Hepatocyte (in vitro differentiated cells): ENCODE measurements at regions not wholly inside any gene's neighbourhood (a gene's known extent, or its start where the extent isn't known, plus 50 kb on each side); places are given as distances from the start of the nearest gene placed in this dataset.

ENCODE experiments used
- DNase-seq: peaks from one replicate; pipeline ENCODE4 v3.0.0-alpha.2; 2016; ENCODE audit warnings: low spot score
- H2AFZ ChIP-seq: fragments of 200-600 bp; sonication (generic); 2 replicates; pipeline ENCODE4 v1.6.0; 2016; ENCODE audit warnings: antibody characterized with exemption, mild to moderate bottlenecking
- H3K27ac ChIP-seq: fragments of 200-600 bp; sonication (generic); 2 replicates; pipeline ENCODE4 v1.5.1; 2016; ENCODE audit warnings: mild to moderate bottlenecking
- H3K27me3 ChIP-seq: fragments of 200-600 bp; sonication (generic); 2 replicates; pipeline ENCODE4 v1.6.1; 2016
- H3K36me3 ChIP-seq: fragments of 200-600 bp; sonication (generic); replicated peaks from 2 replicates; pipeline ENCODE4 v1.5.1; 2016; ENCODE audit warnings: low read depth; ENCODE audit not compliant: insufficient read depth
- H3K4me1 ChIP-seq: fragments of 200-600 bp; sonication (generic); 2 replicates; pipeline ENCODE4 v1.5.1; 2016; ENCODE audit warnings: mild to moderate bottlenecking, moderate library complexity; ENCODE audit not compliant: insufficient read depth
- H3K4me2 ChIP-seq: fragments of 200-600 bp; sonication (generic); 2 replicates; pipeline ENCODE4 v1.6.0; 2016
- H3K4me3 ChIP-seq: fragments of 200-600 bp; sonication (generic); 2 replicates; pipeline ENCODE4 v1.5.1; 2016; ENCODE audit warnings: mild to moderate bottlenecking
- H3K79me2 ChIP-seq: fragments of 200-600 bp; sonication (generic); 2 replicates; pipeline ENCODE4 v1.6.0; 2017; ENCODE audit warnings: mild to moderate bottlenecking
- H3K9me2 ChIP-seq: fragments of 200-600 bp; sonication (generic); replicated peaks from 2 replicates; pipeline ENCODE4 v1.6.0; 2017; ENCODE audit warnings: mild to moderate bottlenecking; ENCODE audit not compliant: insufficient read depth
- H3K9me3 ChIP-seq: fragments of 200-600 bp; sonication (generic); 2 replicates; pipeline ENCODE4 v1.5.1; 2016; ENCODE audit warnings: low read depth, mild to moderate bottlenecking
- H4K20me1 ChIP-seq: fragments of 200-600 bp; sonication (generic); 2 replicates; pipeline ENCODE4 v1.6.0; 2016; ENCODE audit warnings: mild to moderate bottlenecking; ENCODE audit not compliant: insufficient read depth, poor library complexity, severe bottlenecking
- EZH2 ChIP-seq: fragments of 200-600 bp; sonication (generic); IDR thresholded peaks from 2 replicates; pipeline ENCODE4 v1.6.1; 2016; ENCODE audit warnings: antibody characterized with exemption, mild to moderate bottlenecking, borderline replicate concordance
- EZH2phosphoT487 ChIP-seq: fragments of 200-600 bp; sonication (generic); IDR thresholded peaks from one replicate; pipeline ENCODE4 v1.6.1; 2018; ENCODE audit warnings: antibody characterized with exemption, mild to moderate bottlenecking, low read depth, moderate library complexity; ENCODE audit not compliant: unreplicated experiment, severe bottlenecking
- WGBS: methylation state at CpG from one replicate; pipeline ENCODE4 v1.1.6; 2016; ENCODE audit warnings: low lambda C conversion rate; ENCODE audit errors: missing lambda C conversion rate; 5-methylcytosine and 5-hydroxymethylcytosine counted together
- TF ChIP-seq, protein P1 (sequence below): fragments of 200-600 bp; sonication (generic); IDR thresholded peaks from 2 replicates; pipeline ENCODE4 v1.5.1; 2016; ENCODE audit warnings: antibody characterized with exemption, mild to moderate bottlenecking; ENCODE audit not compliant: poor library complexity

DNA sequence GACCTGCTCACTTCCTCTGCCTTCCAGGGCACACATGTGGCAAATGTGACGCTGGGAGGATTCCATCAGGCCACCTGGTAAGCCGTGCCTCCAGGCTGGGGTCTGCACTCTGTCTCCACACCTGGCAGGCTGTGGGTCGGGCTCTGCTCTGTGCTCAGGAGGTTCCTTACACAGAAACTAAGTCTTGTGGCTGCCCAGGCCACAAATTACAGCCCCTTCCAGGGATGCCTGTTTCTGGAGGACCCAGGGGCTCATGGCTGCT, 58.2 kb downstream of the RMI2 start:
- no peaks in the 10 kb centered on the region for H3K9me3 ChIP-seq
- WGBS = 67% methylated on average over 3 of the region's 3 CpGs
- no peak overlapping the region for H2AFZ ChIP-seq
- H3K4me1 ChIP-seq = peaks cover 4% of the 10 kb centered on the region
- H3K4me2 ChIP-seq = no peak overlapping the region
- H3K27ac ChIP-seq = no peak overlapping the region
- no peak for DNase-seq
- no peaks in the 10 kb centered on the region for H3K9me2 ChIP-seq
- no peaks in the 10 kb centered on the region for H4K20me1 ChIP-seq
- TF ChIP-seq, protein P1, sequence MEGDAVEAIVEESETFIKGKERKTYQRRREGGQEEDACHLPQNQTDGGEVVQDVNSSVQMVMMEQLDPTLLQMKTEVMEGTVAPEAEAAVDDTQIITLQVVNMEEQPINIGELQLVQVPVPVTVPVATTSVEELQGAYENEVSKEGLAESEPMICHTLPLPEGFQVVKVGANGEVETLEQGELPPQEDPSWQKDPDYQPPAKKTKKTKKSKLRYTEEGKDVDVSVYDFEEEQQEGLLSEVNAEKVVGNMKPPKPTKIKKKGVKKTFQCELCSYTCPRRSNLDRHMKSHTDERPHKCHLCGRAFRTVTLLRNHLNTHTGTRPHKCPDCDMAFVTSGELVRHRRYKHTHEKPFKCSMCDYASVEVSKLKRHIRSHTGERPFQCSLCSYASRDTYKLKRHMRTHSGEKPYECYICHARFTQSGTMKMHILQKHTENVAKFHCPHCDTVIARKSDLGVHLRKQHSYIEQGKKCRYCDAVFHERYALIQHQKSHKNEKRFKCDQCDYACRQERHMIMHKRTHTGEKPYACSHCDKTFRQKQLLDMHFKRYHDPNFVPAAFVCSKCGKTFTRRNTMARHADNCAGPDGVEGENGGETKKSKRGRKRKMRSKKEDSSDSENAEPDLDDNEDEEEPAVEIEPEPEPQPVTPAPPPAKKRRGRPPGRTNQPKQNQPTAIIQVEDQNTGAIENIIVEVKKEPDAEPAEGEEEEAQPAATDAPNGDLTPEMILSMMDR = no peak
- TF ChIP-seq EZH2 (no peak), EZH2phosphoT487 (no peak)
- no peaks in the 10 kb centered on the region for H3K36me3 ChIP-seq
- no peaks in the 10 kb centered on the region for H3K27me3 ChIP-seq
- no peak overlapping the region for H3K4me3 ChIP-seq
- no peaks in the 10 kb centered on the region for H3K79me2 ChIP-seq

DNA sequence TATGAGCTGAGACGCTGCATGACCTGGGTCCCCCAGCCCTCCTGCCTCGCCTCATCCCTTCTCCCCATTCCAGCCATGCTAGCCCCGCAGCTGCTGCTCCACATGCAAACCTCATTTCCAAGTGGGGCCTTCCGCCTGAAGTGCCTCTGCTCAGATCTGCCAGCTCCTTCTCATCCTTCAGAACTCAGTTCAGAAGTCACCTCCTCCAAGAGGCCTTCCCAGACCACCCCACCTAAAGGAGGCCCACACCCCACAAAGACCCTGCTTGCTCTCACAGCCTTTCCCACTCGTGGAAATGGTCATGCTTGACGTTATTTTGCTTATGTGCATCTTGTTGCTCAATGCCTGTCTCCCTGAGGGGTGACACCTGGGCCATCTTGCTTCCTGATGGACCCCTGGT, 58.7 kb downstream of the RMI2 start:
- Histone ChIP-seq H2AFZ (no peak overlapping the region), H3K4me3 (no peak overlapping the region), H3K79me2 (no peaks in the 10 kb centered on the region), H4K20me1 (no peaks in the 10 kb centered on the region), H3K27ac (no peak overlapping the region), H3K4me2 (no peak overlapping the region), H3K4me1 (peaks cover 4% of the 10 kb centered on the region), H3K9me2 (no peaks in the 10 kb centered on the region), H3K36me3 (no peaks in the 10 kb centered on the region), H3K27me3 (no peaks in the 10 kb centered on the region), H3K9me3 (no peaks in the 10 kb centered on the region)
- 94% methylated on average over 6 of the region's 6 CpGs for WGBS
- DNase-seq = no peak
- TF ChIP-seq, protein P1 = no peak
- TF ChIP-seq EZH2phosphoT487 = no peak
- TF ChIP-seq EZH2 = no peak

DNA sequence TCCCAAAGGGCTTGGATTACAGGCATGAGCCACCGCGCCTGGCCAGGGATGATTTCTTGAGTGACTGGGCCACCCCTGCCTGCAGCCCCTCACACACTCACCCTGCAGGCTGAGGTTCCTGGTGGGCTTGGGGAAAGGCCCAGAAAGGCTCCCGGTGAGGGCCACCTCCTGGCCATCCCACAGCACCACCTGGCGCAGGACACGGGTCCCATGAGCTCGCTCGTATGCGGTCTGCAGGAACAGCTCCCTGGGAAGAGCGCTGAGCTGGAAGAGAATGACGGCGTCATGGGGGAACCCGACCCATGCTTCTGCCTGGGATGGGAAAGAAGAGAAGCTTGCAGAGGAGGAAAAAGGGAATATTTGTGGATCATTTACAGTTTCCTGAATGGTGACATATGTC, 59.3 kb downstream of the RMI2 start:
- TF ChIP-seq, protein P1 = no peak
- no peak for TF ChIP-seq EZH2
- no peak for TF ChIP-seq EZH2phosphoT487
- Histone ChIP-seq H3K27me3 (no peaks in the 10 kb centered on the region), H3K9me2 (no peaks in the 10 kb centered on the region), H3K4me3 (no peak overlapping the region), H3K36me3 (no peaks in the 10 kb centered on the region), H4K20me1 (no peaks in the 10 kb centered on the region), H2AFZ (no peak overlapping the region), H3K4me1 (peaks cover 5% of the 10 kb centered on the region), H3K27ac (no peak overlapping the region), H3K9me3 (no peaks in the 10 kb centered on the region), H3K79me2 (no peaks in the 10 kb centered on the region), H3K4me2 (no peak overlapping the region)
- WGBS = 89% methylated on average over 12 of the region's 12 CpGs
- no peak for DNase-seq
